Stimulated activated CD4-positive, alpha-beta T cell treated with anti-CD3 and anti-CD28 coated beads, TNF-alpha, amount 100 ng/mL, for 48 hours (primary cell): ENCODE measurements at regions not wholly inside any gene's neighbourhood (a gene's known extent, or its start where the extent isn't known, plus 50 kb on each side); places are given as distances from the start of the nearest gene placed in this dataset.

Experiments used
- DNase-seq, 3 donors: peaks; one replicate each; pipeline ENCODE4 v3.0.0-alpha.2; 2020; ENCODE audit warnings: low read depth in 3 of 3

- DNase-seq, result no peak
Observed at GRCh38 chr7:114856625-114857024, 65.3 kb upstream of the MDFIC start.

- DNase-seq, result no peak
Observed at GRCh38 chr7:114857605-114858004, 64.3 kb upstream of the MDFIC start.

DNA sequence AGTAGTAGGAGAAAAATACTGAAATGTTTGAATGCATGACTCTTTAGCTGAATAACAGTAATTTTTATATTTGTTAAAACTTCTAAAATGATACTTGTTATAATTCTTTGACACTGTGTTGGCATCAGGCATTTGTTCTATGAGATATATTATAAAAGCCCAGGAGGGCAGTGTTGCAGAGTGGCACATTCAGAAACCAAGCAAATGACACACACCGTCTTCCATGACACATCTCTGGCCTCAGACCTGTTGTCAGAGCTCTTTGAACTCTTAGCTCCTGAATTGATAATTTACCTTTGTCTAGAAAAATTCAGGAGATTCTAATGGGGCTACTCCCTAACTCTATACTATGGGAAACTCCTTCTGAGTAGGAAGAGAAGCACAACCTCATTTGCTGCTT is 62.4 kb upstream of the MDFIC start:
- no peak for DNase-seq

DNA sequence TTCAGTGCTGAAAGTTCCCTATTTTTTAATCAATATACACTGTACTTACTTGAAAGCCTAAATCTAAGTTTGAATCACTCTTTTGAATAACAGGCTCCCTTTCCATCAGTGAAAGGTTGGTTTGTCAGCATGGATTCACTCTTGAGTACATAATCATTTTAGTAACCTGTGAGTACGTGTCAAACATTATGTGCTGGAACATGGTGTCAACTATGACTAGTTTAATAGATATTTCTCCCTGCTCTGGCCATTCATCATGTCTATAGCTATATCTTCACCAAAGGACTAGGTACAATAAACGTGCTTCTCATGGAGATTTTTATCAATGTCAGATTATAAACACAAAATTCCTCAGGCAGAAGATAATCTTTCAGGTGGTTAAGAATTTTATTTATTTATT is 61.7 kb upstream of the MDFIC start:
- no peak for DNase-seq

GRCh38 chr7:114862406-114862805 is 59.5 kb upstream of the MDFIC start:
- DNase-seq, result no peak

DNA sequence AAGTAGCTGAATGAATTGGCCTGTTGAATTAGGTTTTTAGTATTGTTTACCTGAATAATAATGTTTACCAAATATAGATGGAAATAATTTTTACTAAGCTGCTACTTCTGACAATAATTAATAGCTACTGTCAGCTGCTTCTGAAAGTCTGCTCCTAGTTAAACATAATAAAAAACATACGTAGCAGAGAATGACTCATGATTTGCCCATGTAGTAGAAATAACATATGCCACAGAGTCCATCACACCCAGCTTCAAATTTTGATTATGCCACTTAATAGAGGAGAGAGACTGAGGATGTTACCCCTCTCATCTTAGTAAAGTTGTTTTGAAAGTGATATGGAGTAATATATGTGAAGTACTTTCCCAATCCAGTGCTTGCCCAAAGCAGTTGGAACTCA is 57.6 kb upstream of the MDFIC start:
- no peak for DNase-seq

DNA sequence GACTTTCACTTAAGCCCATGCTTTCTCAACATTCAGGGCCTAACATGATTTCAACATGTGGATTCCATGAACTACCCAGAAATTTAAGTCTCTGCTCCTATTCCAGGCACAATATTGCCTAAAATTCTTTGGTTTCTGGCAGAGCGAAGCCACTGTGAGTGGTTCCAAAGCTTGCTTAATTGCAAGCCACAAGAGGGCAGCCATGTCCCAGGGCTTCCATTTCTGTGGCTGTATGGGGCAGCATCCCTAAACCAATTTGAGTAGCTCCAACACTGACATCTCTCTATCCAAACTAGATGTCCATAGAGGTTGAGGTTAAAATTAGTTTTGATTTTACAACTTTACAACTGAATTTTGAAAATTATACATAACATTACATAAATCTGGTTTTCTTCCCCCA is 56.3 kb upstream of the MDFIC start:
- DNase-seq, result peak; percentile 36 to 42 (median 41)
